ENCODE measurements at regions not wholly inside any gene's neighbourhood (a gene's known extent, or its start where the extent isn't known, plus 50 kb on each side); places are given as distances from the start of the nearest gene placed in this dataset.

DNA sequence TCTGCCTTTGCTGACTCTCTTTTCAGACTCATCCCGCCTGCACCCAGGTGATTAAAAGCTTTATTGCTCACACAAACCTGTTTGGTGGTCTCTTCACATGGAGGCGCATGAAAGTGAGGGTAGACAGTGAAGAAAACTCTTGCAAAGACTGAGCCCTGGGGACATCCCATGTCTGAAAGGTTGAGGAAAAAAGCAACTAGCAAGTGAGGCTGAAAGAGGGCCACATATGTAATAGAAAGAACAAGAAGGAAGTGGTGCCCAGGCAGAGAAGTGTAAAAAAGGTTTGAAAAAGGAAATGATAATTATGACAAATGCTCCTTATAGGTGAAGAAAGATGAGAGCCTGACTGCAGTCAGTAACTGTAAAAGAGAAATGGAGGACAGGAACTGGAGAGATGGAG lies 115.9 kb upstream of the NEK7 start:
- TF ChIP-seq POLR2A (IDR thresholded peaks at IDR 0.05; ENCODE audit: low read depth, low read length) (no peak), POLR2AphosphoS5 (IDR thresholded peaks at IDR 0.05; ENCODE audit: insufficient read depth, low read depth, low read length) (no peak), EZH2 (IDR thresholded peaks at IDR 0.05; ENCODE audit: borderline replicate concordance, low read depth, low read length, severe bottlenecking) (no peak), JUN (IDR thresholded peaks at IDR 0.05; ENCODE audit: borderline replicate concordance, insufficient read depth, insufficient read length, low read depth) (no peak), MYC (IDR thresholded peaks at IDR 0.05; ENCODE audit: low read depth, low read length) (no peak), GATA2 (IDR thresholded peaks at IDR 0.05; ENCODE audit: insufficient read depth, insufficient read length, low read depth, low read length) (no peak)
- TF ChIP-seq, protein P1, sequence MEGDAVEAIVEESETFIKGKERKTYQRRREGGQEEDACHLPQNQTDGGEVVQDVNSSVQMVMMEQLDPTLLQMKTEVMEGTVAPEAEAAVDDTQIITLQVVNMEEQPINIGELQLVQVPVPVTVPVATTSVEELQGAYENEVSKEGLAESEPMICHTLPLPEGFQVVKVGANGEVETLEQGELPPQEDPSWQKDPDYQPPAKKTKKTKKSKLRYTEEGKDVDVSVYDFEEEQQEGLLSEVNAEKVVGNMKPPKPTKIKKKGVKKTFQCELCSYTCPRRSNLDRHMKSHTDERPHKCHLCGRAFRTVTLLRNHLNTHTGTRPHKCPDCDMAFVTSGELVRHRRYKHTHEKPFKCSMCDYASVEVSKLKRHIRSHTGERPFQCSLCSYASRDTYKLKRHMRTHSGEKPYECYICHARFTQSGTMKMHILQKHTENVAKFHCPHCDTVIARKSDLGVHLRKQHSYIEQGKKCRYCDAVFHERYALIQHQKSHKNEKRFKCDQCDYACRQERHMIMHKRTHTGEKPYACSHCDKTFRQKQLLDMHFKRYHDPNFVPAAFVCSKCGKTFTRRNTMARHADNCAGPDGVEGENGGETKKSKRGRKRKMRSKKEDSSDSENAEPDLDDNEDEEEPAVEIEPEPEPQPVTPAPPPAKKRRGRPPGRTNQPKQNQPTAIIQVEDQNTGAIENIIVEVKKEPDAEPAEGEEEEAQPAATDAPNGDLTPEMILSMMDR (IDR thresholded peaks at IDR 0.05; ENCODE audit: extremely low read depth in 1 of 2, insufficient read depth in 1 of 2, low read depth in 1 of 2, low read length in 2 of 2), result no peak
- TF ChIP-seq, protein P2, sequence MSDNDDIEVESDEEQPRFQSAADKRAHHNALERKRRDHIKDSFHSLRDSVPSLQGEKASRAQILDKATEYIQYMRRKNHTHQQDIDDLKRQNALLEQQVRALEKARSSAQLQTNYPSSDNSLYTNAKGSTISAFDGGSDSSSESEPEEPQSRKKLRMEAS (IDR thresholded peaks at IDR 0.05; ENCODE audit: insufficient read depth, insufficient read length), result no peak
